Psoas muscle (tissue), 7 donors: ENCODE measurements at regions not wholly inside any gene's neighbourhood (a gene's known extent, or its start where the extent isn't known, plus 50 kb on each side); places are given as distances from the start of the nearest gene placed in this dataset.

Experiments
- ATAC-seq, 4 donors: fragments of 200-7000 bp; cut with Tn5 transposase; one replicate each; pipeline ENCODE4 v1.9.1; 2020; ENCODE audit warnings: moderate library complexity in 3 of 4, mild to moderate bottlenecking in 2 of 4
- DNase-seq, 2 donors: peaks; one replicate each; pipeline ENCODE4 v3.0.0-alpha.2; 2020
- H3K27ac ChIP-seq: fragments of 200-600 bp; one replicate; pipeline ENCODE4 v1.8.0; 2022
- H3K27me3 ChIP-seq, 3 donors: fragments of 200-600 bp in 1 of 3; one replicate each; pipeline versions ENCODE4 v1.6.1 to v1.8.0; 2013 to 2022; ENCODE audit warnings: low read length in 2 of 3, mild to moderate bottlenecking in 2 of 3, moderate library complexity in 1 of 3; ENCODE audit not compliant: insufficient read depth in 3 of 3
- H3K36me3 ChIP-seq, 2 donors: fragments of 200-600 bp in 1 of 2; one replicate each; pipeline versions ENCODE4 v1.6.1 to v1.8.0; 2013 to 2022; ENCODE audit warnings: low read depth in 1 of 2, mild to moderate bottlenecking in 1 of 2, moderate library complexity in 1 of 2; ENCODE audit not compliant: insufficient read depth in 1 of 2
- H3K4me1 ChIP-seq: fragments of 200-600 bp; one replicate; pipeline ENCODE4 v1.8.0; 2022
- H3K4me3 ChIP-seq: fragments of 200-600 bp; one replicate; pipeline ENCODE4 v1.8.0; 2022; ENCODE audit warnings: mild to moderate bottlenecking
- H3K9me3 ChIP-seq: fragments of 200-600 bp; one replicate; pipeline ENCODE4 v1.8.0; 2022
- WGBS, 3 donors: extraction: QIAGEN DNeasy Blood & Tissue Kit; methylation state at CpG; one replicate each; pipeline versions ENCODE4 v1.1.6 to v1.1.7; 2013; 5-methylcytosine and 5-hydroxymethylcytosine counted together
- intact Hi-C, 2 donors: fragments of 100-400 bp; cut with DNase I; formaldehyde crosslinking; loops; one replicate each; pipeline versions ENCODE4 v1.11.0 to v1.14.2; 2022
- TF ChIP-seq, protein P1 (sequence below): fragments of 200-600 bp; IDR thresholded peaks from one replicate; pipeline ENCODE4 v1.8.0; 2022; ENCODE audit warnings: antibody characterized with exemption
- donor health status: healthy with polysubstance abuse.
- donor health status: DM: no; HTN: no; CAD: no; lungs with moderate emphysema.
- donor health status: Bipolar disorder and iron deficiency.
- donor health status: healthy.
- donor health status: DM: yes; HTN: yes; CAD: no.
- donor health status: DM: no; HTN: no; CAD: no.
- donor health status: DM: yes; HTN: yes; CAD: no.

DNA sequence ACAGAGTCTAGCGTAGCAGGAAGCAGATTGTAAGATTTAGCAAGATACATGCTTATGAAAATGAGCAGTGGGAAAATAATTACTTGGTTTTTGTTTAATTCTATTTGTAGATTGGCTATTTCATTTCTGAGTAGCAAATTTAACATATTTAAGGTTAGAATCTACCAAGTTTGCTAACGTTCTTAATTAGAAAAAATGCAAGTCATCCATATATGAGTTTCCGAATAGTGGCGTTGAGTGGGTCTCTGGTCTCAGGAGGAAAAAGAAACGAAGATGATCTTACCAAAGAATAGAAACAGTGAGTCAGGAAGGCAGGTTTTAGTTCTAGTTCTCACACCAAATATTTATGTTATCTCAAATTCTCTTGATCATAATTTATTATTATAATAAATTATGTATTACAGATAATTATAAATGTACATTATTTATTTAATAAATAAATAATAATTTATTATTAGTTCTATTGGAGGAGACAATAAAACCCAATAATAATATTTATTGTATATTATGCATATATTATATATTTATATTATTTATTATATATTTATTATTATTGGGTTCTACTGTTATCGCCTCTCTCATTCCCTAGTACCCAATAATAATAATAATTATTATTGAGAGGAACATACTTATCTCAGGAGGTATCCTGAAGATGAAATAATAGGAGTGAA is 194.3 kb upstream of the PITRM1 start:
- no peaks in the 10 kb centered on the region for H3K36me3 ChIP-seq
- H3K9me3 ChIP-seq: no peaks in the 10 kb centered on the region
- H3K27ac ChIP-seq: no peak overlapping the region
- no peaks in the 10 kb centered on the region for H3K4me1 ChIP-seq
- no peak for DNase-seq
- no peak overlapping the region for H3K4me3 ChIP-seq
- ATAC-seq: no peak
- TF ChIP-seq, protein P1, sequence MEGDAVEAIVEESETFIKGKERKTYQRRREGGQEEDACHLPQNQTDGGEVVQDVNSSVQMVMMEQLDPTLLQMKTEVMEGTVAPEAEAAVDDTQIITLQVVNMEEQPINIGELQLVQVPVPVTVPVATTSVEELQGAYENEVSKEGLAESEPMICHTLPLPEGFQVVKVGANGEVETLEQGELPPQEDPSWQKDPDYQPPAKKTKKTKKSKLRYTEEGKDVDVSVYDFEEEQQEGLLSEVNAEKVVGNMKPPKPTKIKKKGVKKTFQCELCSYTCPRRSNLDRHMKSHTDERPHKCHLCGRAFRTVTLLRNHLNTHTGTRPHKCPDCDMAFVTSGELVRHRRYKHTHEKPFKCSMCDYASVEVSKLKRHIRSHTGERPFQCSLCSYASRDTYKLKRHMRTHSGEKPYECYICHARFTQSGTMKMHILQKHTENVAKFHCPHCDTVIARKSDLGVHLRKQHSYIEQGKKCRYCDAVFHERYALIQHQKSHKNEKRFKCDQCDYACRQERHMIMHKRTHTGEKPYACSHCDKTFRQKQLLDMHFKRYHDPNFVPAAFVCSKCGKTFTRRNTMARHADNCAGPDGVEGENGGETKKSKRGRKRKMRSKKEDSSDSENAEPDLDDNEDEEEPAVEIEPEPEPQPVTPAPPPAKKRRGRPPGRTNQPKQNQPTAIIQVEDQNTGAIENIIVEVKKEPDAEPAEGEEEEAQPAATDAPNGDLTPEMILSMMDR: no peak
- intact Hi-C loops: no loop called here
- no peaks in the 10 kb centered on the region for H3K27me3 ChIP-seq
- WGBS, 3 donors: 90 to 93% (median 93%) methylated on average over 6 of the region's 6 CpGs

DNA sequence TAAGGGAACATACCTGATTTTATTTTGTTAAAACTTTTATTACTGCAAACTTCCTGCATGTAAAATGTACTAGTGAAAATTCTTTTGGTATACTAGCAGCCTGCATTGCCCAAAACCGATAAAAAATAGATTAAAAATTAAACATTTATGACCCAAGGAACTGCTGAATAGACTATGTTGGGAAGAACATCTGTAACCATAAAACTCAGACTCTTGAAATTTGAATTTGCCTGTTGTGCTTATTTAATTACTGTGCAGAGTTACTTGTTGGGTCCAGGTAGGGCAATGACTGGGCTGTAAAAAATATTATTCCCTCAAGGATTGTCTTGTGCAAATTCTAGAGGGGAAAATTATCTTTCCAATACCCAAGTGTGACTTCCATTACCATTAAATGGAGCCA is 193.5 kb upstream of the PITRM1 start:
- intact Hi-C loops: no loop called here
- Histone ChIP-seq H3K4me1 (no peaks in the 10 kb centered on the region), H3K36me3 (no peaks in the 10 kb centered on the region), H3K9me3 (no peaks in the 10 kb centered on the region), H3K4me3 (no peak overlapping the region), H3K27me3 (no peaks in the 10 kb centered on the region), H3K27ac (no peak overlapping the region)
- WGBS, 3 donors: 56 to 77% (median 59%) methylated on average over 1 of the region's 1 CpG
- TF ChIP-seq, protein P1: no peak
- no peak for DNase-seq
- ATAC-seq: no peak

DNA sequence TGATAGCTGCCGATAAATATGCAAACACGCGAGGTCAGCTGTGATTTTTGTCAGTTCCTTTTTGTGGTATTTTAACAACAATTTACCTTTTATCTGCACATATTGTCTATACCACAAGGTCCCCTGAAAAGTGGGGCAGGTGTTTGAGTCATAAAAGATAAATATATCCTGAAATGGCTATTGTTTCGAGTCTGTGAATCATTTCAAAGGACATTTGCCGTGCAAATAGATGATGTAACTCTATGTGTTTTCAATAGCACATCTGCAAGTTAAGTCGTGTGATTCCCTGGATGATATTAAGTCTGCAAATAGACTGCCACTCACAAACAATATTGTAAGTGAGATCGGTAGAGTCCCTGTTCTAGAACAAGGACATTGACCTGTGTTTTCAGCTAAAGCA is 193.0 kb upstream of the PITRM1 start:
- Histone ChIP-seq H3K27ac (no peak overlapping the region), H3K4me3 (no peak overlapping the region), H3K27me3 (no peaks in the 10 kb centered on the region), H3K4me1 (no peaks in the 10 kb centered on the region), H3K36me3 (no peaks in the 10 kb centered on the region), H3K9me3 (no peaks in the 10 kb centered on the region)
- TF ChIP-seq, protein P1: no peak
- 69 to 76% (median 73%) methylated on average over 7 of the region's 7 CpGs for WGBS, 3 donors
- ATAC-seq: no peak
- intact Hi-C loops: no loop called here
- no peak for DNase-seq

DNA sequence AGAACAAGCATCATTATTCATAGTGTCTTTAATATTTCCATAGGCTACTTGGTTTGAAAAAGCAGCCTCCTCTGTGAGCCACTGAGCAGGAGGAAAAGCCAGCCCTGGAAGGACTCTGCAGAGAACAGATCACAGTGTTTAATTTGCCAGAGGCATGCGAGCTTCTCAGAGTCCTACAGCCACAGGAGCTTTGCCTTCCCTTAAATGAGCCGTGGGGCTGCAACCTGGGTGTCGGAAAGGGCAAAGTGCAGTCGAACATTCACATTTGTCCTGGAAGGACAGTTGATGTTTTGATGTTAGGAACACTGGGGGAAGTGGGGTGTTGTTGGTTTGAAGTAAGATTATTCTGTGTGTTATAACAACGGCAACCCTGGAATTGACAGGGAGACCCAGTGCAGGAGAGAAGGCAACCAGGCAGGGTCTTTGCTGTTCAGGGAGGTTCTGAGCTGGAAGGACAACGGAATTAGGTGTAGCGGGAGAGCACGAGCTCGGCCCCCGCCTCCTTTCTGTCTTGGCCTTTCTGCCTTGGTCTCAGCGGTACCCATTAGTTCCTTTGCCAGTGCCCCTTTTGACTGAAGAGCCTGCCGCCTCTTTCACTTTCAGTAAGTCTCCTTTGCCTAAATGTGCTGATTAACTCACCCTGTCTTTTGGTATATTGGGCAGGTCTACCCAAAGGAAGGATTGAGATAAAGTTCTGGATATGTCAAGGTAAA is 192.3 kb upstream of the PITRM1 start:
- H3K27ac ChIP-seq: no peak overlapping the region
- no peaks in the 10 kb centered on the region for H3K4me1 ChIP-seq
- DNase-seq: no peak
- intact Hi-C loops: no loop called here
- no peaks in the 10 kb centered on the region for H3K9me3 ChIP-seq
- H3K4me3 ChIP-seq: no peak overlapping the region
- no peak for ATAC-seq
- no peaks in the 10 kb centered on the region for H3K27me3 ChIP-seq
- TF ChIP-seq, protein P1: no peak
- H3K36me3 ChIP-seq: no peaks in the 10 kb centered on the region
- 86 to 89% (median 86%) methylated on average over 11 to 12 of the region's 12 CpGs for WGBS, 3 donors
